SK-N-SH treated with all-trans-retinoic acid at 6 μM for 48 hours (cell line): ENCODE measurements at regions not wholly inside any gene's neighbourhood (a gene's known extent, or its start where the extent isn't known, plus 50 kb on each side); places are given as distances from the start of the nearest gene placed in this dataset.

Experiments
- ATAC-seq: fragments of 200-7000 bp; cut with Tn5 transposase; 3 replicates; pipeline ENCODE4 v1.9.1; 2020; ENCODE audit warnings: mild to moderate bottlenecking, moderate library complexity
- BACH2 ChIP-seq: fragments of 250-450 bp; sonication (Bioruptor Pico); IDR thresholded peaks from 2 replicates; pipeline ENCODE4 v1.9.0; 2021; ENCODE audit warnings: mild to moderate bottlenecking, borderline replicate concordance
- CREB5 ChIP-seq: fragments of 250-450 bp; sonication (Bioruptor Pico); IDR thresholded peaks from 2 replicates; pipeline ENCODE4 v1.5.1; 2020; ENCODE audit warnings: low read depth, mild to moderate bottlenecking, moderate library complexity
- CSDC2 ChIP-seq: fragments of 250-450 bp; sonication (Bioruptor Pico); IDR thresholded peaks from 2 replicates; pipeline ENCODE4 v1.5.0; 2020; ENCODE audit warnings: mild to moderate bottlenecking, moderate library complexity
- CSRNP3 ChIP-seq: fragments of 250-450 bp; sonication (Bioruptor Pico); IDR thresholded peaks from 2 replicates; pipeline ENCODE4 v1.5.1; 2021; ENCODE audit warnings: mild to moderate bottlenecking, moderate library complexity
- ESRRG ChIP-seq: fragments of 250-450 bp; sonication (Bioruptor Pico); IDR thresholded peaks from 2 replicates; pipeline ENCODE4 v1.6.1; 2021; ENCODE audit warnings: mild to moderate bottlenecking
- GLIS3 ChIP-seq: fragments of 250-450 bp; sonication (Bioruptor Pico); IDR thresholded peaks from 2 replicates; pipeline ENCODE4 v1.5.0; 2020; ENCODE audit warnings: mild to moderate bottlenecking, moderate library complexity
- ISL1 ChIP-seq: fragments of 250-450 bp; sonication (Bioruptor Pico); IDR thresholded peaks from 2 replicates; pipeline ENCODE4 v2.1.2; 2022; ENCODE audit warnings: mild to moderate bottlenecking, moderate library complexity
- OSR1 ChIP-seq: fragments of 250-450 bp; sonication (Bioruptor Pico); IDR thresholded peaks from 2 replicates; pipeline ENCODE4 v1.8.0; 2022; ENCODE audit warnings: moderate library complexity, mild to moderate bottlenecking, inconsistent platforms
- POU6F1 ChIP-seq: fragments of 250-450 bp; sonication (Bioruptor Pico); IDR thresholded peaks from 2 replicates; pipeline ENCODE4 v1.8.0; 2021; ENCODE audit warnings: low read depth, mild to moderate bottlenecking, moderate library complexity, borderline replicate concordance
- RARB ChIP-seq: fragments of 250-450 bp; sonication (Bioruptor Pico); IDR thresholded peaks from 2 replicates; pipeline ENCODE4 v1.8.0; 2021; ENCODE audit warnings: mild to moderate bottlenecking, moderate library complexity
- TCF4 ChIP-seq: fragments of 250-450 bp; sonication (Bioruptor Pico); IDR thresholded peaks from 2 replicates; pipeline ENCODE4 v1.8.0; 2021; ENCODE audit warnings: mild to moderate bottlenecking, moderate library complexity, borderline replicate concordance
- TOX ChIP-seq: fragments of 250-450 bp; sonication (Bioruptor Pico); IDR thresholded peaks from 2 replicates; pipeline ENCODE4 v1.8.0; 2021; ENCODE audit warnings: mild to moderate bottlenecking, moderate library complexity, borderline replicate concordance
- TSHZ2 ChIP-seq: fragments of 250-450 bp; sonication (Bioruptor Pico); IDR thresholded peaks from 2 replicates; pipeline ENCODE4 v1.5.0; 2020; ENCODE audit warnings: mild to moderate bottlenecking, moderate library complexity
- ZC3H10 ChIP-seq: fragments of 250-450 bp; sonication (Bioruptor Pico); IDR thresholded peaks from 2 replicates; pipeline ENCODE4 v1.5.1; 2021; ENCODE audit warnings: mild to moderate bottlenecking, moderate library complexity
- ZFP3 ChIP-seq: fragments of 250-450 bp; sonication (Bioruptor Pico); IDR thresholded peaks from 2 replicates; pipeline ENCODE4 v1.5.0; 2020; ENCODE audit warnings: mild to moderate bottlenecking, moderate library complexity
- ZFP30 ChIP-seq: fragments of 450-650 bp; formaldehyde crosslinking; IDR thresholded peaks from 2 replicates; pipeline ENCODE4 v1.5.0; 2022; ENCODE audit warnings: mild to moderate bottlenecking, moderate library complexity
- ZNF70 ChIP-seq: fragments of 450-650 bp; formaldehyde crosslinking; IDR thresholded peaks from 2 replicates; pipeline ENCODE4 v1.5.0; 2020; ENCODE audit warnings: mild to moderate bottlenecking, moderate library complexity
- ZNF8 ChIP-seq: fragments of 450-650 bp; formaldehyde crosslinking; IDR thresholded peaks from 2 replicates; pipeline ENCODE4 v1.5.0; 2020; ENCODE audit warnings: mild to moderate bottlenecking, moderate library complexity

- TF ChIP-seq CREB5 (CRISPR knock-in tag) = no peak
- no peak for TF ChIP-seq OSR1
- TF ChIP-seq ISL1 = no peak
- TF ChIP-seq TSHZ2 (CRISPR knock-in tag) = no peak
- no peak for TF ChIP-seq POU6F1 (CRISPR knock-in tag)
- no peak for TF ChIP-seq ZFP30 (CRISPR knock-in tag)
- TF ChIP-seq, all 23 proteins: peak for 0
- ATAC-seq = no peak
These were observed 84.7 kb upstream of the MYLIP start for GRCh38 chr6:16044211-16044643.

- TF ChIP-seq TOX (CRISPR knock-in tag) = no peak
- TF ChIP-seq ZFP30 (CRISPR knock-in tag) = no peak
- ATAC-seq = no peak
These were observed 85.4 kb upstream of the MYLIP start for GRCh38 chr6:16043171-16044135.

- no peak for ATAC-seq
- TF ChIP-seq ZC3H10 (CRISPR knock-in tag) (no peak), ESRRG (CRISPR knock-in tag) (no peak), ISL1 (no peak), OSR1 (no peak), GLIS3 (CRISPR knock-in tag) (no peak), TCF4 (no peak), ZNF8 (CRISPR knock-in tag) (no peak), ZNF70 (CRISPR knock-in tag) (no peak), CSDC2 (CRISPR knock-in tag) (no peak), CSRNP3 (CRISPR knock-in tag) (no peak)
These were observed 86.1 kb upstream of the MYLIP start for GRCh38 chr6:16042751-16043150.

- ATAC-seq = no peak
- TF ChIP-seq TSHZ2 (CRISPR knock-in tag) (no peak), CREB5 (CRISPR knock-in tag) (no peak), BACH2 (CRISPR knock-in tag) (no peak), CSRNP3 (CRISPR knock-in tag) (no peak), TCF4 (no peak), OSR1 (no peak), RARB (CRISPR knock-in tag) (no peak), ZFP3 (CRISPR knock-in tag) (no peak), ZNF70 (CRISPR knock-in tag) (no peak)
- TF ChIP-seq, all 23 proteins: peak for 0
These were observed 87.6 kb upstream of the MYLIP start for GRCh38 chr6:16041327-16041726.
